ENCODE measurements at regions not wholly inside any gene's neighbourhood (a gene's known extent, or its start where the extent isn't known, plus 50 kb on each side); places are given as distances from the start of the nearest gene placed in this dataset.

DNA sequence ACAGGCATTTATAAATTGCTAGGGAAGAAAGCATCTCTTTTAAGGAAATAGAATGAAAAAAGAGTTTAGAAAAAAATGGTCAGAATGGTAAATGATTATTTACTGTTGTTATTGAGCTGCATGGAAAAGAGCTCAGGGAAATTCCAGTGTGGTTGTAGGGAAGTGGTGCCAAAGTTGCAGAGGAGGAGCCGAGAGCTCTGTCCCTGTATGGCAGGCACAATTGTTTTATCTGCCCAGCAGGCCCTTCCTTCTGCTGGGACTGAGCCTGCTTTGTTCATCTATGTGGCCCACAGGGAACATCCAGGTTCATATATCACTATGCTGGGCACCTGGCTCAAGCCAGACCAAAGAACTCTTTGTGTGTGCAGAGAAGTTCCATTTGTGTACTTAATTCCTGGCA lies 80.8 kb upstream of the AGAP1 start:
- Histone ChIP-seq H3K36me3 (ENCODE audit: control insufficient read depth, insufficient read depth, low read length) (no peaks in the 10 kb centered on the region), H3K27me3 (ENCODE audit: control insufficient read depth, insufficient read depth, low read length) (no peaks in the 10 kb centered on the region; the same call in none of the 2 replicates), H3K4me1 (ENCODE audit: control insufficient read depth, insufficient read depth, low read length) (no peaks in the 10 kb centered on the region), H3K27ac (ENCODE audit: low read length) (no peak overlapping the region), H3K9me3 (ENCODE audit: control insufficient read depth, insufficient read depth, low read depth, low read length) (no peaks in the 10 kb centered on the region), H3K4me3 (ENCODE audit: low read depth in 2 of 2, low read length in 2 of 2) (no peak overlapping the region)
- in situ Hi-C loops (cut with HindIII; ENCODE audit: low pct_unique_long_range_greater_than_20kb, low sequenced_read_pairs): no loop called here
- no peak for DNase-seq (ENCODE audit: low read depth, low spot score)
- CTCF ChIA-PET: no interaction called here
- BruUV-seq (replicated peaks): no TSS peak
- intact Hi-C loops (cut with micrococcal nuclease; ENCODE audit: unreplicated experiment): no loop called here
- TF ChIP-seq SIN3A (IDR thresholded peaks at IDR 0.05; ENCODE audit: borderline replicate concordance, insufficient read depth, low read depth, low read length) (no peak), TCF7L2 (IDR thresholded peaks at IDR 0.05; ENCODE audit: low read depth, low read length) (no peak), POLR2AphosphoS5 (IDR thresholded peaks at IDR 0.05; ENCODE audit: low read depth, low read length) (no peak)
- TF ChIP-seq, protein P1, sequence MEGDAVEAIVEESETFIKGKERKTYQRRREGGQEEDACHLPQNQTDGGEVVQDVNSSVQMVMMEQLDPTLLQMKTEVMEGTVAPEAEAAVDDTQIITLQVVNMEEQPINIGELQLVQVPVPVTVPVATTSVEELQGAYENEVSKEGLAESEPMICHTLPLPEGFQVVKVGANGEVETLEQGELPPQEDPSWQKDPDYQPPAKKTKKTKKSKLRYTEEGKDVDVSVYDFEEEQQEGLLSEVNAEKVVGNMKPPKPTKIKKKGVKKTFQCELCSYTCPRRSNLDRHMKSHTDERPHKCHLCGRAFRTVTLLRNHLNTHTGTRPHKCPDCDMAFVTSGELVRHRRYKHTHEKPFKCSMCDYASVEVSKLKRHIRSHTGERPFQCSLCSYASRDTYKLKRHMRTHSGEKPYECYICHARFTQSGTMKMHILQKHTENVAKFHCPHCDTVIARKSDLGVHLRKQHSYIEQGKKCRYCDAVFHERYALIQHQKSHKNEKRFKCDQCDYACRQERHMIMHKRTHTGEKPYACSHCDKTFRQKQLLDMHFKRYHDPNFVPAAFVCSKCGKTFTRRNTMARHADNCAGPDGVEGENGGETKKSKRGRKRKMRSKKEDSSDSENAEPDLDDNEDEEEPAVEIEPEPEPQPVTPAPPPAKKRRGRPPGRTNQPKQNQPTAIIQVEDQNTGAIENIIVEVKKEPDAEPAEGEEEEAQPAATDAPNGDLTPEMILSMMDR (IDR thresholded peaks at IDR 0.05): no peak
- TF ChIP-seq, protein P2, sequence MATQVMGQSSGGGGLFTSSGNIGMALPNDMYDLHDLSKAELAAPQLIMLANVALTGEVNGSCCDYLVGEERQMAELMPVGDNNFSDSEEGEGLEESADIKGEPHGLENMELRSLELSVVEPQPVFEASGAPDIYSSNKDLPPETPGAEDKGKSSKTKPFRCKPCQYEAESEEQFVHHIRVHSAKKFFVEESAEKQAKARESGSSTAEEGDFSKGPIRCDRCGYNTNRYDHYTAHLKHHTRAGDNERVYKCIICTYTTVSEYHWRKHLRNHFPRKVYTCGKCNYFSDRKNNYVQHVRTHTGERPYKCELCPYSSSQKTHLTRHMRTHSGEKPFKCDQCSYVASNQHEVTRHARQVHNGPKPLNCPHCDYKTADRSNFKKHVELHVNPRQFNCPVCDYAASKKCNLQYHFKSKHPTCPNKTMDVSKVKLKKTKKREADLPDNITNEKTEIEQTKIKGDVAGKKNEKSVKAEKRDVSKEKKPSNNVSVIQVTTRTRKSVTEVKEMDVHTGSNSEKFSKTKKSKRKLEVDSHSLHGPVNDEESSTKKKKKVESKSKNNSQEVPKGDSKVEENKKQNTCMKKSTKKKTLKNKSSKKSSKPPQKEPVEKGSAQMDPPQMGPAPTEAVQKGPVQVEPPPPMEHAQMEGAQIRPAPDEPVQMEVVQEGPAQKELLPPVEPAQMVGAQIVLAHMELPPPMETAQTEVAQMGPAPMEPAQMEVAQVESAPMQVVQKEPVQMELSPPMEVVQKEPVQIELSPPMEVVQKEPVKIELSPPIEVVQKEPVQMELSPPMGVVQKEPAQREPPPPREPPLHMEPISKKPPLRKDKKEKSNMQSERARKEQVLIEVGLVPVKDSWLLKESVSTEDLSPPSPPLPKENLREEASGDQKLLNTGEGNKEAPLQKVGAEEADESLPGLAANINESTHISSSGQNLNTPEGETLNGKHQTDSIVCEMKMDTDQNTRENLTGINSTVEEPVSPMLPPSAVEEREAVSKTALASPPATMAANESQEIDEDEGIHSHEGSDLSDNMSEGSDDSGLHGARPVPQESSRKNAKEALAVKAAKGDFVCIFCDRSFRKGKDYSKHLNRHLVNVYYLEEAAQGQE (IDR thresholded peaks at IDR 0.05; ENCODE audit: insufficient read depth in 1 of 2, low read depth in 2 of 2, low read length in 1 of 2): no peak
- POLR2A ChIA-PET: no interaction called here
- no peak for ATAC-seq

DNA sequence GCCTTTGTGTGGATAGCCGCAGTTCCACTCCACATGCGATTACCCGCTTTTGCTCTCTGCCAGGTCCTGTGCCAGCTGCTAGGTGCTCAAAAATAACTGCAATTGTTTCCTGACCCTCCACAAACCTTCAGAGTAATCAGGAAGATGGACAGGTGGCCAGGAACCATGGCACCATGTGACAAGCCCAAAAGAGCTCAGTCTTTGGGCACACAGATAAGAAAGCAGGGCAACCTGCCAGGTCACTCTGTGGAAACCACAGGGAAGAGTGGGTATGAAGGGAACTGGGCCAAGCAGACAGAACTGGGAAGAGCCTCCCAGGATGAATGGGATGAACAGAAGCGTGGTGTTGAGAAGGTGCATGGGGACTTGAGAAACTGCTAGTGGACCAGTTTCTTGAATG lies 79.4 kb upstream of the AGAP1 start:
- no TSS peak for BruUV-seq (replicated peaks)
- CTCF ChIA-PET: no interaction called here
- no peak overlapping the region for H3K4me3 ChIP-seq (ENCODE audit: low read depth in 2 of 2, low read length in 2 of 2)
- in situ Hi-C loops (cut with HindIII; ENCODE audit: low pct_unique_long_range_greater_than_20kb, low sequenced_read_pairs): no loop called here
- intact Hi-C loops (cut with micrococcal nuclease; ENCODE audit: unreplicated experiment): no loop called here
- H3K9me3 ChIP-seq (ENCODE audit: control insufficient read depth, insufficient read depth, low read depth, low read length): no peaks in the 10 kb centered on the region
- POLR2A ChIA-PET: no interaction called here
- ATAC-seq (no peak), DNase-seq (ENCODE audit: low read depth, low spot score) (no peak)
- no peaks in the 10 kb centered on the region for H3K4me1 ChIP-seq (ENCODE audit: control insufficient read depth, insufficient read depth, low read length)
- no peaks in the 10 kb centered on the region for H3K36me3 ChIP-seq (ENCODE audit: control insufficient read depth, insufficient read depth, low read length)
- no peaks in the 10 kb centered on the region; the same call in 1 of the 2 replicates for H3K27me3 ChIP-seq (ENCODE audit: control insufficient read depth, insufficient read depth, low read length)
- H3K27ac ChIP-seq (ENCODE audit: low read length): no peak overlapping the region
- no peak for TF ChIP-seq POLR2AphosphoS5 (IDR thresholded peaks at IDR 0.05; ENCODE audit: low read depth, low read length)

DNA sequence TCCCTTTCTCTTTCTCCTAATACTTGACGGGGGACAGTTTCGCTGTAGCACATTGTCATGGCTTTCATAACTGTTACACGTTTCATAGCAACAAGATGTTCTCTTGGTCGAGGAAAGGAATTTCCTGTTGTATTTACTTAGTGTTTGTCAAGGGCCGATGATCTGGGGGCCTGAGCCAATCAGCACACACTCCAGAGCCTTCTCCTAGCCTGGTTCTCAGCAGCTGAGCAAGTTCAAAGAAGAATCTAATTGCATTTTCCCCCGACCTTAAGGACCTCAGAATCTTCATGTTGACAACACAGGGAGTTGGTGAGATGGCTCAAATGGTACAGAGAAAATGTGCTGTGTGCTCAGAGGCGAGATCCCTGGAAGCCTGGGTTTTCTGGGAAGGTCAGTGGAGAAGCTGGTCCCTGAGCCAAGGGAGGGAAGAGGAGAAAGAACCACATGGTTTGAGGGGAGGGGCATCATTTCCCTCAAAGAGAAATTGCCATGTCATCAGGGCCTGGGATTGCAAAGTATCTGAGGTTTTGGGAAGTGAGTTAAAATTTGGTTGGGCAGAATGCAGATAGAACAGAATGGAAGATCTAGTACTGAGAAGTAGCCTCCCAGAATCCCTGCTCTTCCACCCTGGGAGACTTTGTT lies 76.9 kb upstream of the AGAP1 start:
- Histone ChIP-seq H3K27me3 (ENCODE audit: control insufficient read depth, insufficient read depth, low read length) (no peaks in the 10 kb centered on the region; the same call in 1 of the 2 replicates), H3K4me1 (ENCODE audit: control insufficient read depth, insufficient read depth, low read length) (no peaks in the 10 kb centered on the region), H3K4me3 (ENCODE audit: low read depth in 2 of 2, low read length in 2 of 2) (no peak overlapping the region), H3K36me3 (ENCODE audit: control insufficient read depth, insufficient read depth, low read length) (no peaks in the 10 kb centered on the region), H3K27ac (ENCODE audit: low read length) (no peak overlapping the region), H3K9me3 (ENCODE audit: control insufficient read depth, insufficient read depth, low read depth, low read length) (no peaks in the 10 kb centered on the region)
- BruUV-seq (replicated peaks): no TSS peak
- intact Hi-C loops (cut with micrococcal nuclease; ENCODE audit: unreplicated experiment): no loop called here
- POLR2A ChIA-PET: no interaction called here
- ATAC-seq (no peak), DNase-seq (ENCODE audit: low read depth, low spot score) (no peak)
- CTCF ChIA-PET: no interaction called here
- in situ Hi-C loops (cut with HindIII; ENCODE audit: low pct_unique_long_range_greater_than_20kb, low sequenced_read_pairs): no loop called here
- TF ChIP-seq, protein P2 (IDR thresholded peaks at IDR 0.05; ENCODE audit: insufficient read depth in 1 of 2, low read depth in 2 of 2, low read length in 1 of 2): no peak
- TF ChIP-seq POLR2AphosphoS5 (IDR thresholded peaks at IDR 0.05; ENCODE audit: low read depth, low read length) (no peak), TCF7L2 (IDR thresholded peaks at IDR 0.05; ENCODE audit: low read depth, low read length) (no peak), SIN3A (IDR thresholded peaks at IDR 0.05; ENCODE audit: borderline replicate concordance, insufficient read depth, low read depth, low read length) (no peak)
- TF ChIP-seq, protein P1 (IDR thresholded peaks at IDR 0.05): no peak
